ENCODE measurements at regions not wholly inside any gene's neighbourhood (a gene's known extent, or its start where the extent isn't known, plus 50 kb on each side); places are given as distances from the start of the nearest gene placed in this dataset.

DNA sequence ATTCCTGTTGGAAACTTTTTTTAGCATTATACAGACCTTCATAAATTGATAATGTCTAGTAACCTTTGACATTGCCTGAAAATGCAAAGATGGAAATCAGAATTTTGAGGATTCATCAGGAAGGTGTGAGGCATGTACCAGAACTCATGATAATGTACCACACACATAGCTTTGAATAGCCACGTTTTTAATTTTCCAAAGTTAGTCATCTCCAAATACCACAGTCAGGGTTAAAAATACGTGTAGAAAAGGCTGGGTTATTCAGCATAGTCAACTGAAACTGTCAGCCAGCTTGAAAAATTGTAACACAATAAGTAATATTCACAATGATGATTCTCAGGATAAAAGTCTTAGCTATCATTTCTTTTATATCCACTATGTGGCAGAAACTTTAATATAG, 102.0 kb upstream of the THRB start:
- no peak for DNase-seq (ENCODE audit: low read depth)

DNA sequence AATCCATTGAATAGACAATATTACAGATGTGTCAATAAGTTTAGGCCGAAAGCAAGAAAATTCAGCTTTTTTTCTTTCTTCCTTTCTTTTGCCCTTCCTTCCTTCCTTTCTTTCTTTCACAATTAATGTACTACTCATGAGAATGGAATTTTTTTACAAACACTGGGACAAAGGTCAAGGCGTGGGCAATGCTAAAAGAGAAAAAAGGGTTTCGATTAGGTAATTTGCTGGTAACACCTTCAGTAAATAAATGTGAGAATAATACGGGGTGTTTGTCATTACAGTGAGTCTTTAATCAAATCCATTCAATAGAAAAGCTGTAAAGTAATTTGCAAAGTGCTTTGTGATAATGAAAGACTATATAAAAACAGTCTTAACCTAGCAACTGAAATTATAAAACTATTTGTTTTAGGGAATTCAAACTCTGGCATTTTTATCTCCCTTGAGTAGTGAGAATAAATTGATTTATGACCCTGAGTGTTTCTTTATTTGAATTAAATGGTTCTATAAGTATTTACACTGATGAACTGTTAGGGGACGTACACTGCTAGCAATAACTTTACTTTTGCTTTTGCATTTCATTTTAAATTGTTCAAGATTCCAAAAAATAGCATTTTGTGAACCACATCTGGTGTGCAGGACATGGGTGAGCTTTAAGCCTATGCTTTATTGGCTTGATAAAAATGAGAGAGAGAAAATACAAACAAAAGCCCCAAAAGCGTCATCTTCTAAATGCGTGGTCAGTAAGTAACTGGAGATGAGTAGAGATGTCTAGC, 104.2 kb upstream of the THRB start:
- DNase-seq (ENCODE audit: low read depth): peak; percentile 61

DNA sequence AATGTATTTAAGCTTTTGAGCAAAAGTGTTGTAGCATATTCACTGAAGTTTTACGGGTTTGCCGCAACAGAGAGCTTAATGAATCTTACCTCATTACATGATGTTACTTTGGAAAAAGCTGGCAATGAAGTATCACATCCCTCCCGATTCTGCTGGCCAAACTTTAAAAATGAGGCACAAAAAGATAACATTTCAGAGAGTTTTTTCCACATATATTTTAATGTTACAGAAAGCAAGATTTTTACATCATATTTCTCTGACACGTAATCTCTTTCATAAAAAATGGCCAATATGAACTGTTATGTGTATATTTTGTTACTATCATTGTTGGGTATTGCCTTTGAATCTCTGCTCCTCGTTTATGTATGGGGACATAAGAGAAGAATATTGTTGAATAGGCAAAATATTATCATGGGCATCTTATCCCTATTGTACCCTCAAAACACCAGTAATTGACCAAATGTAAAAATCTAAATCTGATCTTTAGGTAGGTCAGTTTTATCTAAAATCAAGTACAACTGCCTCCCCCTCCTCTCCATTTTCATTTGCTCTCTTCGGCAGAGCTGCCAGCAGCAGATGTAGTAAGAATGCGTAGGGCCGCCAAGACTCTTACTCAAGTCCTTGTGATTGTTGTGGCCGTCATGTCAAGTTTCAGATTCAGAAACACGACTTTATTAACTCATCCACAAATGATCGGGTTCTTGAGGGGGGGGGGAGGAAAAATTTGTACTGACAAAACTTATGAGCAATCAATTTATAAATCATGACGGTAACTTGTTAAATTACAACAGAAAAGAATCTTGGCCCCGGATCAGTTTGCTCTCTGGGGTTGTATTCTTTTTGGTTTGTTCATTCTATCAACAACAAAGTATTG, 106.7 kb upstream of the THRB start:
- no peak for DNase-seq (ENCODE audit: low read depth)

DNA sequence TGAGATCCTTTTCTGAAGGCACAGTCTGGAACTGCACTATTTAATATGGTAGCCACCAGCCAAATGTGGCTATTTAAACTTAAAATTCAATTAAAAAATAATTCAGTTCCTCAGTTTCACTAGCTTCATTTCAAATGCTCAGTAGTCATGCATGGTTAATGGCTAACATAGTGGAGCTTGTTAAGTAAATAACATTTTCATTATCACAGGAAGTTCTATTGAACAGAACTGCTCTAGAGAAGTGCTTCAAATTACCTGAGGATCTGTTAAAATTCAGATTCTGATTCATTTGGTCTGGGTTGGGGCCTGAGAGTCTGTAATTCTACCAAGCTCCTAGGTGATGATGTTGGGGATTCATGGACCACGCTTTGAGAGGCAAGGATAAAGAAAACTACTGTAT, 109.6 kb upstream of the THRB start:
- no peak for DNase-seq (ENCODE audit: low read depth)

DNA sequence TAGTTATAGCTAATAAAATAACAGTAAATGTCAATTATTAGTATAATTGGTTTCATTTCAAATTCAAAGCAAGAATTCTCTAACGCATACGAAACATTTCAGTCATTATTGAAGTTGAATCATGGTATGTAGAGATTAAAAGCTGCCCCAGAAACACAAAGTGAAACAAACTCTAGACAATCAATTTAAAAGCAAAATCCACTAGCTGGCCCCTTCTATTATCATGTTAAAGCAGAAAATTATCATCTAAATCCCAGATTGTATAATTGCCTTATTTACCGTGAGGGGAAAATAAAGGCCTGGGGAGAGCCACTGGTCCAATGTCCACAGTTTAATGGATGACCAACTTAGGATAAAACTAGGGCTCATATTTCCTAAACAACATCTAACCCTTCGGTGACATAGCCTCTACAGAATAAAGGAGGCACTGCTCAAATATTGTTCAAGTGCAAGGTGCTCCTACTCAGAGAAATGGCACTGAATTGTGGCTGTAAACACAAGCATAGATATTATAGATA, 110.9 kb upstream of the THRB start:
- no peak for DNase-seq (ENCODE audit: low read depth)

DNA sequence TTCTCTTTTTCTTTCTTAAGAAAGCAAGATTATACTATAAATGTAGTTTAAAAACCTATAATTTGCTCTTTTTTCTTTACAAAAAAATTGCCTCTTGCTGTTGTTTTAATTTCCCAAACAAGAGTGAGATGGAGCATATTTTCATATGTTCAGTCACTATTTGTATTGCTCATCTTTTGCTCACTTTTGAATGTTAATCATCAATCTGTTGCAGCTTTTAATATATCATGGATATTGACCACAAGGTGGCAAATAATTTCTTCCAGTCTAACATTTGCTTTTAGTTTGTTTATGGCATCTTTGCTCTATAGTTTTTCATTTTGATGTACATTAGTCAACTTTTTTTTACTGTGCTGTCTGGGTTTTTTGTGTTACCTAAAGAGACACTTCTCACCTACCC, 112.6 kb upstream of the THRB start:
- DNase-seq (ENCODE audit: low read depth): no peak

DNA sequence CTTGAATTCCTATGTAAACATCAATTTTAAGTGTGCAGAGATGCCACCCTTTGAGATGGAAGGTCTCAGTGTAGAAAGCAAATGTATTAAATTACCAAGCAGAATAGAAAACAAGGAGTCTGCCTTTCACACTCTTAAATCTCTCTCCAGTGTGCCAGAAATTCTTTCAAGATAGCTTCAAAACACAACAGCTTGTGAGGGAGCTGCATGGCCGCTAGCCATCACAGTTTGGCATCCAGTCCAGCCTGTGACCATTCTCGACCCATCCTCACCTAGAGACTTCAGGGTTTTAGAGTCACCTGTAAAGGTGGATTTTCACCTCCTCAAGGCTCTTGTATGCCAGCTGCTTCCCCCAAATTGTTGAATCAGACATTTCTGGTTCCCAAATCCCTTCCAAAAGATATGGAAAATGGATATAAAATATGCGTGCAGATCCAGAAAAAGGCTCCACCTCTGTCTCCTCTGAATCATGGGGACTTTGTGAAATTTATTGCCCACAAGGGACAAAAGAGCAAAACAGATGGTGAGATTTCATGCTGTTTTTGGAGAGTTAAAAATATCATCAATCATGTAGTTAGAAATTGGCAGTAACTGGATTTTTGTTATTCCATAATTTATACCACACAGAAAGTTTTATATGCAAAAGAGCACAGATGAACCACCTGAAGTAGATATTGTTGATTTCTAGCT, 114.2 kb upstream of the THRB start:
- no peak for DNase-seq (ENCODE audit: low read depth)

DNA sequence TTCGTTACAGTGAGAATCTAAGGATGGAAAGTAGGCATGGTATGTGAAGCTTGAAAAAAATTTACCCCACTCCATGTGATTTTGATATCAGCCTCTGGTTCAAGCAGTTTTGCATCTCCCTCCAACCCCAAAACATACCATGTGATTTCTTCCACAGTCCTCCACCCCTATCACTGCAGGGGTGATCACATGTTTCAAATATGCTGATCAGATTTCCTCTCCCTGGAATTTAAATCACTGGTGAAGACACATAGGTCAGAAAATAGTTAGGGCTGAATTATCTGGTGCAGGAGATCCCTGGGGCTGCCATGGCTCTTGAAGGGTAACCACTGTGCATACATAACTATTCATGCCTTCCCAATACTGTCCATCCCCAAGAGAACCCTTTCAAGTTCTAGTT, 119.7 kb upstream of the THRB start:
- no peak for DNase-seq (ENCODE audit: low read depth)

DNA sequence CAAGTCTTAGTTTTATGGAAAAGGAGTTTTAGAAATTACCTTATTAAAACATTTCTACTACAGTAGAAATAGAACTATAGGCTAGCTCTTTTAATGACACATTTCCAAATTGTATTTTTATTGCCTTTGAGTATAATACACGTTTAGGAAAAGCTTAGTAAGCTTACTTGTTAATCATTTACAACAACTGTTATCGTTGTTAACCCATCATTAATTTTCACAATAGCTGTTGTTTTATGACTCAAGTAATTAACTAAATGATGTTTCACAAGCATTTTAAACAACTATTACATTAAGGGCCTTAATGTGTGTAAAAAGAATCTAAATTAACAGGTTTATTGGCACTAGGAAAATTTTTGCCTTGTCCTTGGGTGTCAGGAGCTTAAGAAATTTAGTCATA, 120.5 kb upstream of the THRB start:
- DNase-seq (ENCODE audit: low read depth): no peak

DNA sequence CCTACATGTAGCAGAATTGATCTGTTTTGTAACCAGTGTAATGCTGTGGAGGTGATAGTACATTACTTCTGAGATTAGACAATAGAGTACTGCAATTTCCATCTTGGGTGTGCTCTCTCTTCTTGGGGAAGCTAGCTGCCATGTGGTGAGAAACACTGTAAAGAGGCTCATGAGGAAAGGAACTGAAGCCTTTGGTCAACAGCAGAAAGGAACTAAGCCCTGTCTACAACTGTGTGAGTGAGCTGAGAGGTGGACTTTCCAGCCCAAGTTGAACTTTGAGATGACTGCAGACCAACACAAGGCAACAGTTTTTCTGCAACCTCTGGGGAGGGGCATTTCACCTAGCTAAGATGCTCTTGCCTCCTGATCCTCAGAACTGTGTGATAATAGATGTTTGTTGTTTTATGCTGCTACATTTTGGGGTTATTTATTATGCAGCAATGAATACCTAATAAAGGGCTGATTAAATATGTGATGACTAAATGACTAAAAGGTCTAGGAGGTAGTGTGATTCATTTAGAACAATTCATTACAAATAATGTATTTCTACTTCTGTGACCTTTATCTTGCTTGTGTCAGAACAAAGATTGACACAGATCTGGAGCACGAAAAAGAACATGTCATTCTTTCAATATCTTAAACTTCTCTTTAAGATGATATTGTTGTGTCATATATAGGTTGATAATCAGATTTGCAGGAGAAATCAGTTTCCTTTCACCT, 121.6 kb upstream of the THRB start:
- no peak for DNase-seq (ENCODE audit: low read depth)

DNA sequence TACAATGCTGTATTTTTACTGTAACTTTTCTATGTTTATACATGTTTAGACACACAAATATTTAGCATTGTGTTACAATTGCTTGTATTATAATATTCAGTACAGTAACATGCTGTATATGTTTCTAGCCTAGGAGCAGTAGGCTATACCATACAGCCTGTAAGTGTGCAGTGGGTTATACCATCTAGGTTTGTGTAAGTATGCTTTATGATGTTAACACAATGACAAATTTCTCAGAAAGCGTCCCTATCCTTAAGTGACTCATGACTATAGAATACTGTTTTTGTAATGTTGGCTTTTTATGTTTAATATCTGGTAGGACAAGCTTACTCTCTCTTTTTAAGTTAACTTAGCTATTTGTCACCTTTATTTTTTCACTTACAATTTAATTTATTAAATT, 127.5 kb upstream of the THRB start:
- no peak for DNase-seq (ENCODE audit: low read depth)

DNA sequence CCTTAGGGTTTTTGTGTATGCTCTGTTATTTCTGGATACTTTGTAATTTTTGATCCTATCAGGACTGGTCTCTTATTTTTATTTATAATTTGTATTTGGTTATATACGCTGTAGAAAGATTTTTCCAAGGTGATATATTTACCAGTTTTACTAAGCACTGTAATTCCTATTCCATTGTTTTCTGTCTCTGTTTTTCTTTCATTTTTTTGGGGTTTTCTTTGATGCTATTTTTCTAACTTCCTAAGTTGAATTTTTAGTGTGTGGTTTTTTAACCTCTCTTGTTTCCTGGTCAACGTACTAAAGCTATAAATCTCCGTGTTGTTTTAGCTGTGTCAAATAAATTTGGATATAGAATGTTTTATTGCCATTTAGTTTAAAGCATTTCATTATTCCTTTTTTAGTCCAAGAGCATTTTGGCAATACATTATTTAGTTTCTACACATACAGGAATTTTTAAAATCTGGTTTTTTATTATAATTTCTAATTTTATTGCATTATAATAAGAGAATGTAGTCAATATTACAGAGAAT, 128.1 kb upstream of the THRB start:
- DNase-seq (ENCODE audit: low read depth): no peak

DNA sequence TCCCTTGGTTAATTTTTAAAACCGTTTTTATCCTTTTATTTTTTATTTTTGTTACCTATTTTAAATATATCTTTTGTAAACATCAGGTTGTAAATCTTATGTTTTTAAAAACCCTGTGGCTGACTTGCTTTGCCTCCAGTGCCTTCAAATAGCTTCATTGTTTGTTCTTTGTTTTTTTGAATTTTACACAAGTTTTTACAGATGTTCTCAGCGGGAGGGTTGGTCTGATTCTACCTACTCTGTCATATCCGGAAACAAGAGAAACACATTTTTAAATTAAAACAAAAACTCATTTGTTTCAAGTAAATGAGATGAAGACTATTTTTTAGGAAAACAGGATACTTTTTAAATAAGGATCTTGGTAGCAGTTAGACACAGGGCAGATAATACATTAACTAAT, 129.0 kb upstream of the THRB start:
- DNase-seq (ENCODE audit: low read depth): no peak

DNA sequence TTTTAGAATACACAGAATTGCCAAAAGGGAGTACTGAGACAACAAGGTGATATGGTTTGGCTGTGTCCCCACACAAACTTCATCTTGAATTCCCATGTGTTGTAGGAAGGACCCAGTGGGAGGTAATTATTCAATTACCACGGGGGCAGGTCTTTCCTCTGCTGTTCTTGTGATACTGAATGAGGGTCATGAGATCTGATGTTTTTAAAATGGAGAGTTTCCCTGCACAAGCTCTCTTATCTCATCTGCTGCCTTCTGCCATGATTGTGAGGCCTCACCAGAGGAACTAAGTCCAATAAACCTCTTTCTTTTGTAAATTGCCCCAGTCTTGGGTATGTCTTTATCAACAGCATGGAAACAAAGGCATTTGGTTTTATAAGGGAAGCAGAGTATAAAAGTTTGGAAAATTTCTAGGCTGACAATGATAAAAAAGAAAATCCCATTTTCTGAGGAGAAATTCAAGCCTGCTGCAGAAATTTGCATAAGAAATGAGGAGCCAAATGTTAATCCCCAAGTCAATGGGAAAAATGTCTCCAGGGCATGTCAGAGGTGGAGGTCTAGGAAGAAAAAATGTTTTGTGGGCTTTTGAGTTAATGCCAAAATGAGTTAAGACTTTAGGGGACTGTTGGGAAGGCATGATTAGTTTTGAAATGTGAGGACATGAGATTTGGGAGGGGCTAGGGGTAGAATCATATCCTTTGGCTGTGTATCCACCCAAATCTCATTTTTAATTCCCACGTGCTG, 130.5 kb upstream of the THRB start:
- no peak for DNase-seq (ENCODE audit: low read depth)

DNA sequence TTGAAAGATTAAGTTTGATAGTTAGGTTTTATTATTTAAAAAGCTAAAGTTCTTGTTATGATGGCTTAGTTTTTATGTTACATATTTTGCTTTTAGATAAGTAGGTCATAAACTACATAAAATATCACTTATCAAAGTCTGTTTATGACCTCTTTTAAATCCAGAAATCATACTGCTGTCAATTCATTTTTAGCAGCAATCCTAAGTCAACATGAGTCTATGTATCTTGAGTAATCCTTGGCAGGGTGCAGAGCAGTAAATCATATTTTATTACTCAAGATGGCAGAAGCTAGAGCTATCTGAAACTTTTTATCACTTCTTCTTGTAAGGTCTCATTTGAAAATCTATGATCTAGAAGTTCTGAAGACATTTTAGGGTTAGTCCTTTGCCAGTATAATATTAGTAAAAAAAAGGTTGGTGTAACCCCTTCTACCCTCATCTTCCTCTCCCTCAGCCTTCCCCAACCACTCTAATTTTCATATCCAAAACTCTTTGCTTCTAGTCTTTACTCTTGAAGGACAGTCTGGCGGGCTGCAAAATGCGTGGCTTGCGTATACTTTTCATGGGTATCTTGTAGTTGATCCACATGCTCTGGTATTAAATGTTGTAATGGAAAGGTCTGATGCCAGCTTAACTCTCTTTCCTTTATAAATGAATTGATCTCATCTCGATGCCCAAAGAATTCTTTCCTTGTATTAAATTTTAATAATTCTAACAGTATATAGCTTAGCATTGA, 134.0 kb upstream of the THRB start:
- DNase-seq (ENCODE audit: low read depth): no peak

DNA sequence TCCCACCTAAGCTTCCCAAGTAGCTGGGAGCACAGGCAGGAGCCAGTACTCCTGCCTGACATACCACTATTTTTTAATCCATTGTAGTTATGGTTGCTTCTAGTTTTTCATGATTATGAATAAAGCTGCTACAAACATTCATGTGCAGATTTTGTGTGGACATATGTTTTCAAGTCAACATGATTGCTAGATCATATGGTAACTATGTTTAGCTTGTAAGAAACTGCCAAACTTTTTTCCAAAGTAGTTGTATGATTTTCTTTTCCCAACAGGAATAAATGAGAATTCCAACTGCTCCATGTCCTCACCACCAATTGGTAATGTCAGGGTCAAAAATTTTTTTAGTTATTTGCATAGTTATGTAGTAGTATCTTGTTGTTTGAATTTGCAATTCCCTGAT, 136.8 kb upstream of the THRB start:
- DNase-seq (ENCODE audit: low read depth): no peak

DNA sequence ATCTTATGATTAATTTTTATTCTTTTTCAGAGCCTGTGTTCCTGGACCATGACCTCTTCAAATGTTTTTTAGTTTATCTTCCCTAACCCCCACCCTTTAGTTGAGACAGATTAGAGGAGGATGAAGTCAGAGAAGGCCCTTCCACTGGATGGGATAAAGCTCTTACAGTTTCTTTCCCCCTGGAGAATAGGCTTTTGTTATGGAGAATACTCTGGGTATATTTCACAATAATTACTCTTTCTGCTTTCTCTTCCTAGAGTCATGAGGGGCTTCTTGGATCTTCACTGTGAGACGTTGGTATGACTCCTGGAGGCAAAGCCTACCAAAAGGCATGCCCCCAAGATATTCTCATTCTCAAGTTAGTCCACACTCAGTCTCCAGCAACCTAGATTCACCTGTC, 144.4 kb upstream of the THRB start:
- no peak for DNase-seq (ENCODE audit: low read depth)

DNA sequence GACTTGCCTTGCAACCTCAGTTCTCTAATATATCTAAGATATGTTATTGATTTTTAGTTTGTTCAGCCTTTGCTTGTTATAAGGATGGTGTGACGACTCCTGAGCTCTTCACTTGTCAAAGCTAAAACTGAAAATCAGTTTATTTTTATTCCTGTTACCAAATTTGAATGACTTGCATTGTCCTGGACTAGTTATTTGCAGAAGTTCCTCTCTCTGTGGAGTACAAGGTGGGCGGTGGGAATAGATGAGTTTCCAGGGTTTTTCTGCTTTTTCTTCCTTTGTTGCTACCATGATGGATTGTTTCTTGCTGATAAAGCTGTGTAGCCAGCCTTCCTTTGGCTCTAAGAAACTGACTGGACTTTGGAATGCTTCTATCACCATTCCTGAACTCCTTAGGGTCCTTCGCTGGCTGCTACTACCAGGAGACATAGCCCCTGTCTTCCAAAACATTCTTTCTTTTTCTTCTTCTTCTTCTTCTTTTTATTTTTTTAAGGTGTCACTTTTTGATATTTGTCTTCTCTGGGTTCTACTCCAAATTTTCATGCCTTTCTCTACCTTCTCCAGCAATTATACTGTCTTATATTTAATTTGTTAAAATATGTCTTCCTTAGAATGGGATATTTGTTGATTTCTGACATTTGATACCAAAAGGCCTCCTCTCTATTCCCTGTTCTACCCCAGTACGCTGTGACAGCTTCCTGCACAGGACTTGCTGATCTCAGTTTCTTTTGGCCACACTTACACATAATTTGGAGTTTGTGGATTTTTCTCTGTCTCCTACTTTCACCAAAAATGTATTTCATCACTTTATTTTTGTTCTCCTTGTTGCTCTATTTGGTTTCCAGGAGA, 145.1 kb upstream of the THRB start:
- DNase-seq (ENCODE audit: low read depth): no peak

DNA sequence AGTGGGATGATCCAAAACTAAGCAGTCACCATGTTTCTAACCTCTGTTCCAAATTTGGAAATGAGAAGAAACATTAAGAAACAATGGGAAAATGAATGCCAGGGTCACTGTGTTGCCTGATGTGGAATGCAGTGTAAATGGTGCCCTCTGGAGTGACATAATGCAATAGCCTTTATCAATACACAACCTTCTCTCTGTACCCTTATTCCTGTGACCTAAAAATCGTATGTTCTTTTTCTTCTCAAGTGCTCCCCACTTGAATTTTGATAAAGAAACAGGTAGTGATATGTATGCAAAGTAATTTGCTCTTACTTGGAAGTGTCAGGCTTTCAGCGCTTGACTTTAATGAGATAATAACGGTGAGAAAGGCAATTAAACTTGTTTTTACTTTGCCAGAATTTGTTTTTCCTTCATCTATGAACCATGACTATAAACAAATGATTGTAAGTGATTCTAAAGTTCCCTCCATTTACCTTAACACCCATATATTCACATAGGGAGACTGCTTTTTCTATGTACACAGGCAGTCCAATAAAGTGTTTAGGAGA, 145.8 kb upstream of the THRB start:
- peak; percentile 42 for DNase-seq (ENCODE audit: low read depth)
